ENCODE measurements at regions not wholly inside any gene's neighbourhood (a gene's known extent, or its start where the extent isn't known, plus 50 kb on each side); places are given as distances from the start of the nearest gene placed in this dataset.

DNA sequence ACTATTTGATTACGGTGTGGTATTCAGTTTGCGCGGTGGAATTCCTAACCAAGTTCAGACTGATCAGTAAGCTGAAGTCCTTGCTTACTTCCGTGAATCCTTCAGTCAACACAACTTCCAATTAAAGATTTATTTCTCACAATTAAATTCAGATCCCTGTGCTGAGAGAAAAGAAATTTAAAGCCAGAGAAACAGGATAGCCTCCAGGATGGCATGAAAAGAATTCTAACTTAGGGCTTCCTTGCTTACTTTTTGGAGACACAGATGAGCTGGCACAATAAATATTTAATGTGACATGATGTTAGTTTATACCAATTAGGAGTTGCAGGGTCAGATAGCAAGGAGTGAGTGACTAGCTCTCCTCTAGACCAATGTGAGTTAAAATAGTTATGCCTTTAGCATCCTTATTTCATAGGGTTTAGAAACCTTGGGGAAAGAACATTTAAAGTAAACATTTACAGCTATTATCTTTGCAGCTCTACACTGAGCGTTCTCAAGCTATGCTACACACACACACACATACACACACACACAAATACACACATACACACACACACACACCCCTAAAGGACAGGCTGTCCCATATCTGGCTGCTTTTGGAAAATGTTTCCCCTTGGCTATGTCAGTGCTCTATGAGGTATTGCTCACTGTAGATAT is 151.0 kb downstream of the TRIB2 start:
- H2AFZ ChIP-seq (ENCODE audit: low read length): no peak overlapping the region
- 0 out of 2 replicates have a peak, but pooled peaks cover 5% of the 10 kb centered on the region for H3K9me3 ChIP-seq (ENCODE audit: low read length)
- no peaks in the 10 kb centered on the region for H4K20me1 ChIP-seq (ENCODE audit: insufficient read depth, low read length)
- no peaks in the 10 kb centered on the region for H3K4me1 ChIP-seq (ENCODE audit: insufficient read depth, low read length, poor library complexity, severe bottlenecking)
- no peaks in the 10 kb centered on the region for H3K36me3 ChIP-seq (ENCODE audit: insufficient read depth, low read length)
- BruUV-seq (replicated peaks): no TSS peak
- no peak overlapping the region for H3K27ac ChIP-seq (ENCODE audit: low read depth, low read length, poor library complexity, severe bottlenecking)
- CTCF ChIA-PET (ENCODE audit: unreplicated experiment): no interaction called here
- no peaks in the 10 kb centered on the region for H3K79me2 ChIP-seq (ENCODE audit: insufficient read depth, low read depth, low read length)
- POLR2A ChIA-PET: interaction anchor here (1.1 kb wide), 1 partner anchor 20 kb away, joined by 3 read pairs; no protein-coding TSS in a partner anchor
- no peak overlapping the region for H3K4me2 ChIP-seq (ENCODE audit: low read length)
- no peak for DNase-seq (ENCODE audit: low spot score)
- H3K4me3 ChIP-seq (ENCODE audit: low read depth, low read length, poor library complexity, severe bottlenecking): no peak overlapping the region
- H3K9me2 ChIP-seq (ENCODE audit: insufficient read depth, low read length): no peaks in the 10 kb centered on the region
- intact Hi-C loops (cut with micrococcal nuclease; ENCODE audit: unreplicated experiment): no loop called here
- no peak for TF ChIP-seq EZH2phosphoT487 (IDR thresholded peaks at IDR 0.05; ENCODE audit: borderline replicate concordance, low read depth, low read length)
- TF ChIP-seq, protein P1, sequence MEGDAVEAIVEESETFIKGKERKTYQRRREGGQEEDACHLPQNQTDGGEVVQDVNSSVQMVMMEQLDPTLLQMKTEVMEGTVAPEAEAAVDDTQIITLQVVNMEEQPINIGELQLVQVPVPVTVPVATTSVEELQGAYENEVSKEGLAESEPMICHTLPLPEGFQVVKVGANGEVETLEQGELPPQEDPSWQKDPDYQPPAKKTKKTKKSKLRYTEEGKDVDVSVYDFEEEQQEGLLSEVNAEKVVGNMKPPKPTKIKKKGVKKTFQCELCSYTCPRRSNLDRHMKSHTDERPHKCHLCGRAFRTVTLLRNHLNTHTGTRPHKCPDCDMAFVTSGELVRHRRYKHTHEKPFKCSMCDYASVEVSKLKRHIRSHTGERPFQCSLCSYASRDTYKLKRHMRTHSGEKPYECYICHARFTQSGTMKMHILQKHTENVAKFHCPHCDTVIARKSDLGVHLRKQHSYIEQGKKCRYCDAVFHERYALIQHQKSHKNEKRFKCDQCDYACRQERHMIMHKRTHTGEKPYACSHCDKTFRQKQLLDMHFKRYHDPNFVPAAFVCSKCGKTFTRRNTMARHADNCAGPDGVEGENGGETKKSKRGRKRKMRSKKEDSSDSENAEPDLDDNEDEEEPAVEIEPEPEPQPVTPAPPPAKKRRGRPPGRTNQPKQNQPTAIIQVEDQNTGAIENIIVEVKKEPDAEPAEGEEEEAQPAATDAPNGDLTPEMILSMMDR (conservative IDR thresholded peaks at IDR 0.05; ENCODE audit: low read length): no peak

DNA sequence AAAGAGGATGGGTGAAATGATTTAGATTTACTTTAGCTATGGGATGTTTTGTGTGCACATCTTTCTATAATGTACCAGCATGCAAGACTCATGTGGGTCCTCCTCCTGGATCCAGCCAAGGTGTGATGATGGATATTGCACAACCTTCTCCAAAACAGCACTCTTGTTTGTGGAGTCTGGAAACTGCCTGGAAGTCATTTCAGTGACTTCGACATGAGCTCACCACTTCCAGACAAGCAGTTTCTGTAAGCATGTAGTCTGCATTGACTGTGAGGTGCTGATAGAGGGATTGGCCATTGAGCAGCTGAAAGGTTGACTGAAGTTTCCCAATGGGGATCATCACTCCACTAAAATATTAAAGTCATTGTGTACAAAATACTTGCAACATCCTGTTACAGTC is 154.0 kb downstream of the TRIB2 start:
- H3K36me3 ChIP-seq (ENCODE audit: insufficient read depth, low read length): no peaks in the 10 kb centered on the region
- DNase-seq (ENCODE audit: low spot score): no peak
- no peaks in the 10 kb centered on the region for H3K4me1 ChIP-seq (ENCODE audit: insufficient read depth, low read length, poor library complexity, severe bottlenecking)
- no peak overlapping the region for H3K27ac ChIP-seq (ENCODE audit: low read depth, low read length, poor library complexity, severe bottlenecking)
- H3K9me2 ChIP-seq (ENCODE audit: insufficient read depth, low read length): no peaks in the 10 kb centered on the region
- CTCF ChIA-PET (ENCODE audit: unreplicated experiment): no interaction called here
- no peak overlapping the region for H3K4me3 ChIP-seq (ENCODE audit: low read depth, low read length, poor library complexity, severe bottlenecking)
- no TSS peak for BruUV-seq (replicated peaks)
- POLR2A ChIA-PET: interaction anchor here (0.6 kb wide), 1 partner anchor 12 kb away, joined by 5 read pairs; no protein-coding TSS in a partner anchor
- TF ChIP-seq, protein P1 (conservative IDR thresholded peaks at IDR 0.05; ENCODE audit: low read length): no peak
- no peak for TF ChIP-seq EZH2phosphoT487 (IDR thresholded peaks at IDR 0.05; ENCODE audit: borderline replicate concordance, low read depth, low read length)
- intact Hi-C loops (cut with micrococcal nuclease; ENCODE audit: unreplicated experiment): no loop called here
- H4K20me1 ChIP-seq (ENCODE audit: insufficient read depth, low read length): no peaks in the 10 kb centered on the region
- no peaks in the 10 kb centered on the region for H3K9me3 ChIP-seq (ENCODE audit: low read length)
- H2AFZ ChIP-seq (ENCODE audit: low read length): no peak overlapping the region
- H3K4me2 ChIP-seq (ENCODE audit: low read length): no peak overlapping the region
- no peaks in the 10 kb centered on the region for H3K79me2 ChIP-seq (ENCODE audit: insufficient read depth, low read depth, low read length)

DNA sequence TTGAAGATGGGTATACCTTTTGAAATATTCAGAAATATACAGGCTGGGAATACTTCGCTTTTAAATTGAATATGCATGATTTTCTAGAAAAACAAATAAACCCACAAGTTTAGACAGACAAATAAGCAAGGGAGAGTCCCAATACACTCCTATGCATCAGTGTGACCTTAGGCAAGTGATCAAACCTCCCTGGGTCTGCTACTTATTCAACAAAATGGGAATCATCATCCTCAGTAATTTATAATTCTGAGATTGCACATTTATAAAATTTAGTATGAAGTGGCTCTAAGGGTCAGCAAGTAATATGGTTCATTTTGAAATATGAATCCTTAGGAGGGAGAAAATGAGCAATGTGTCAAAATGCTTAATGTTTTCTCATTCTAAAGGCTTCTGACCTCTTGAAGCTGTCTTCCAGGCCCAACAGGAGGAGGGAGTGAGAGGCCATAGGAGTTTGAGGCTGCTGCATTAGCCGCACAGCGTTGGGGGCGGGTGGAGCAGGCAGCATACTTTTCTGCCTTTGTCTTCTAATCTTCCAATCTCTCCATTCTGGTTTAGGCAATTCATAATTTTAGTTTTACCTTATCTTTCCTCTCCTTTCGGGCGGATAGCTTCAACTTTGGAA is 155.1 kb downstream of the TRIB2 start:
- no peak for DNase-seq (ENCODE audit: low spot score)
- TF ChIP-seq, protein P1 (conservative IDR thresholded peaks at IDR 0.05; ENCODE audit: low read length): no peak
- no peak for TF ChIP-seq EZH2phosphoT487 (IDR thresholded peaks at IDR 0.05; ENCODE audit: borderline replicate concordance, low read depth, low read length)
- no peak overlapping the region for H2AFZ ChIP-seq (ENCODE audit: low read length)
- intact Hi-C loops (cut with micrococcal nuclease; ENCODE audit: unreplicated experiment): no loop called here
- H3K4me3 ChIP-seq (ENCODE audit: low read depth, low read length, poor library complexity, severe bottlenecking): no peak overlapping the region
- no peak overlapping the region for H3K27ac ChIP-seq (ENCODE audit: low read depth, low read length, poor library complexity, severe bottlenecking)
- H3K36me3 ChIP-seq (ENCODE audit: insufficient read depth, low read length): no peaks in the 10 kb centered on the region
- no peaks in the 10 kb centered on the region for H3K79me2 ChIP-seq (ENCODE audit: insufficient read depth, low read depth, low read length)
- H4K20me1 ChIP-seq (ENCODE audit: insufficient read depth, low read length): no peaks in the 10 kb centered on the region
- no peak overlapping the region for H3K4me2 ChIP-seq (ENCODE audit: low read length)
- POLR2A ChIA-PET: interaction anchor here (0.7 kb wide), 1 partner anchor 61 kb away, joined by 4 read pairs; no protein-coding TSS in a partner anchor
- no peaks in the 10 kb centered on the region for H3K9me3 ChIP-seq (ENCODE audit: low read length)
- CTCF ChIA-PET (ENCODE audit: unreplicated experiment): no interaction called here
- H3K9me2 ChIP-seq (ENCODE audit: insufficient read depth, low read length): no peaks in the 10 kb centered on the region
- BruUV-seq (replicated peaks): no TSS peak
- no peaks in the 10 kb centered on the region for H3K4me1 ChIP-seq (ENCODE audit: insufficient read depth, low read length, poor library complexity, severe bottlenecking)
